ENCODE measurements at regions not wholly inside any gene's neighbourhood (a gene's known extent, or its start where the extent isn't known, plus 50 kb on each side); places are given as distances from the start of the nearest gene placed in this dataset.

GRCh38 chr6:3592371-3592941 lies 135.6 kb upstream of the SLC22A23 start:
- H3K27ac ChIP-seq: no peak overlapping the region
- TF ChIP-seq CTCF (conservative IDR thresholded peaks at IDR 0.05) (no peak), ZFX (IDR thresholded peaks at IDR 0.05) (no peak)

DNA sequence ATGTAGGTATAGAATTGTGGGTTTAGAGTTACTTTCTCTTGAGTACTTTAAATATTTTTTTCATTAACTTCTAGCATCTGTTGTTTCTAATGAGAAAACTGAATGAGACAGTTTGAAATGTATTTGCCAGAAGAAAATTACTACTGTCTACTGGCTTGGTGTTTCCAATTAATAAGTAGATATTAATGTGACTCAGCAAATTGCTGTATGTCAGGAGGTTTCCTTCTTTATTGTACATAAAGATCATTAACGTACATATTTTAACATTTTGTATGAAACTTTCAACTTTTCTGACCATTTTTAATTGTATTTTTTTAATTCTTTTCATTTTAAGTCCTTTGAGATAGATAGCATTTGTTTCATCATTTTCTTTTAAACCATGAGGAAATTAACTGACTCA lies 135.1 kb upstream of the SLC22A23 start:
- no peak for TF ChIP-seq ZFX (IDR thresholded peaks at IDR 0.05)
- no peak for TF ChIP-seq CTCF (conservative IDR thresholded peaks at IDR 0.05)
- no peak overlapping the region for H3K27ac ChIP-seq

DNA sequence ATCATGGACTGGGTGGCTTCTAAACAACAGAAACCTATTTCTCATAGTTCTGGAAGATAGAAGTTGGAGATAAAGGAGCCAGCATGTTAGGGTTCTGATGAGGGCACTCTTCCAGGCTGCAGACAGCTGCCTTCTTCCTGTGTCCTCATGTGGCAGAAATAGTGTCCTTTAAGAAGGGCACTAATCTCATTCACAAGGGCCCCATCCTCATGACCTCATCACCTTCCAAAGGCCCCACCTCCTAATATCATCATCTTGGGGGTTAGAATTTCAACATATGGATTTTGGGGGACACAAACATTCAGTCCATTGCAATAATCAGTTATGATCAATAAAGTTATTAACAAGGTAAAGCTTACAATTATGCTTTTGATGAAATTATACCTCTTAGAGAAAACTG lies 130.8 kb upstream of the SLC22A23 start:
- TF ChIP-seq CTCF (conservative IDR thresholded peaks at IDR 0.05) (no peak), ZFX (IDR thresholded peaks at IDR 0.05) (no peak)
- H3K27ac ChIP-seq: no peak overlapping the region

GRCh38 chr6:3585320-3585935 lies 128.6 kb upstream of the SLC22A23 start:
- no peak for TF ChIP-seq CTCF (conservative IDR thresholded peaks at IDR 0.05)
- no peak for TF ChIP-seq ZFX (IDR thresholded peaks at IDR 0.05)
- H3K27ac ChIP-seq: no peak overlapping the region

DNA sequence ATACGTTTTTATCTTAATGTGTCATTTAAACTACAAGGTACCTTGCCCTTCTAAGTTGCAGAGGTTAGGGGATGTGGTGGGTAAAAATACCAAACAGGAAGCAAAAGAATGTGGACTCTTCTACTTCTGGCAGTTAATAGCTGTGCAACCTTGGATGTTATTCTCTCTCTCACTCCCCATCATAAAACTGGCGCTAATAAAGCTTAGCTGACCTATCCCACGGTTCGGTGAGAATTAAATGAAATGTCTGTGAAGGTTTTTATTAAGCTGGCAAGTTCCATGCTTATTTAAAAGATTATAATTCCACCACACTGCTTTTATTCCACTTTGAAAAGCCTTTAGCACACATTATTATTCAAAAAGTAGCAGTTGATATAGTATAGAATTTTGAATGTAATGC lies 127.8 kb upstream of the SLC22A23 start:
- no peak overlapping the region for H3K27ac ChIP-seq
- TF ChIP-seq CTCF (conservative IDR thresholded peaks at IDR 0.05) (no peak), ZFX (IDR thresholded peaks at IDR 0.05) (no peak)

GRCh38 chr6:3581469-3581868 lies 124.6 kb upstream of the SLC22A23 start:
- TF ChIP-seq ZFX (IDR thresholded peaks at IDR 0.05) (no peak), CTCF (conservative IDR thresholded peaks at IDR 0.05) (no peak)
- H3K27ac ChIP-seq: no peak overlapping the region

- TF ChIP-seq CTCF (conservative IDR thresholded peaks at IDR 0.05): no peak
- no peak for TF ChIP-seq ZFX (IDR thresholded peaks at IDR 0.05)
- no peak overlapping the region for H3K27ac ChIP-seq
These were observed 122.9 kb upstream of the SLC22A23 start for GRCh38 chr6:3579652-3580175.
